Kidney epithelial cell (primary cell): ENCODE measurements at regions not wholly inside any gene's neighbourhood (a gene's known extent, or its start where the extent isn't known, plus 50 kb on each side); places are given as distances from the start of the nearest gene placed in this dataset.

Experiments used
- DNase-seq: peaks from one replicate; pipeline ENCODE4 v3.0.0-alpha.2; 2010; ENCODE audit warnings: low read depth
- H3K27me3 ChIP-seq: 2 replicates; pipeline ENCODE4 v1.6.0; 2011; ENCODE audit warnings: low read length; ENCODE audit not compliant: control insufficient read depth, insufficient read depth
- H3K36me3 ChIP-seq: 2 replicates; pipeline ENCODE4 v1.5.1; 2011; ENCODE audit warnings: low read length; ENCODE audit not compliant: control insufficient read depth, insufficient read depth
- H3K4me3 ChIP-seq: 2 replicates; pipeline ENCODE4 v1.5.1; 2011; ENCODE audit warnings: low read depth, mild to moderate bottlenecking, control low read depth, low read length
- CTCF ChIP-seq: IDR thresholded peaks from 2 replicates; pipeline ENCODE4 v1.5.1; 2011; ENCODE audit warnings: mild to moderate bottlenecking, moderate library complexity, low read length, control low read depth, inconsistent platforms; ENCODE audit not compliant: insufficient read depth, poor library complexity, severe bottlenecking

GRCh38 chr10:61073391-61073790 lies 129.4 kb upstream of the RHOBTB1 start:
- DNase-seq = no peak
- Histone ChIP-seq H3K4me3 (no peak overlapping the region), H3K36me3 (no peaks in the 10 kb centered on the region), H3K27me3 (no peaks in the 10 kb centered on the region)
- TF ChIP-seq CTCF = no peak

GRCh38 chr10:61071580-61071979 lies 127.6 kb upstream of the RHOBTB1 start:
- TF ChIP-seq CTCF = no peak
- DNase-seq = no peak
- no peak overlapping the region for H3K4me3 ChIP-seq

GRCh38 chr10:61068471-61068870 lies 124.5 kb upstream of the RHOBTB1 start:
- no peak for TF ChIP-seq CTCF
- H3K36me3 ChIP-seq = no peaks in the 10 kb centered on the region
- no peak for DNase-seq
- no peaks in the 10 kb centered on the region for H3K27me3 ChIP-seq
- no peak overlapping the region for H3K4me3 ChIP-seq

More at GRCh38 chr10:61071580-61071979, 127.6 kb upstream of the RHOBTB1 start:
- H3K27me3 ChIP-seq = no peaks in the 10 kb centered on the region
- no peaks in the 10 kb centered on the region for H3K36me3 ChIP-seq

- TF ChIP-seq CTCF = no peak
- Histone ChIP-seq H3K36me3 (no peaks in the 10 kb centered on the region), H3K27me3 (no peaks in the 10 kb centered on the region), H3K4me3 (no peak overlapping the region)
- DNase-seq = no peak
These were observed 123.8 kb upstream of the RHOBTB1 start for GRCh38 chr10:61067671-61068336.

GRCh38 chr10:61066661-61067344 lies 122.8 kb upstream of the RHOBTB1 start:
- no peak for DNase-seq
- no peak for TF ChIP-seq CTCF
- H3K27me3 ChIP-seq = no peaks in the 10 kb centered on the region
- H3K4me3 ChIP-seq = no peak overlapping the region
- H3K36me3 ChIP-seq = no peaks in the 10 kb centered on the region
